Limb (tissue), 2 donors: ENCODE measurements at regions not wholly inside any gene's neighbourhood (a gene's known extent, or its start where the extent isn't known, plus 50 kb on each side); places are given as distances from the start of the nearest gene placed in this dataset.
"Not testable (repeated sequence)": the region's sequence is repeated elsewhere in the genome, so short reads cannot be mapped to it uniquely, and the experiment has no call there.

ENCODE experiments used
- DNase-seq, 2 donors: peaks; one replicate each; pipeline ENCODE4 v3.0.0-alpha.2; 2016; ENCODE audit errors: extremely low spot score in 2 of 2

DNA sequence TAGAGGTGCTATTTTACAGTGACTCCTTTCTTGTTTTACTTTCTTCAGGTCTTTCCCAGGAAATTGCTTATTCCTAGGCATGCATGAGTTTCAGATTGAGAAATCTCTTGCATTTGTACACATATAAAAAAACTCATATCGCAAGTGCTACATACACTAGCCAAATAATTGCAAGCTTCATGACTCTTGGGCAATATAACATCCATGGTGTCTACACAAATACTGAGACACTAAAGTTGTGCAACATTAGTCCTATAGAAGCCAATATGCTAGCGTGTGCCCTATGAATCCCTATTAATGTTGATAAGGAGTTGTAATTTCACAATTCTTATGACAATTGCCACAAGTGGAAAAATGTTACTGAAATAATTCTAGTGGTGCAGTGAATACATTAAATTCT is 591.0 kb downstream of the ADGRL2 start:
- no peak for DNase-seq

DNA sequence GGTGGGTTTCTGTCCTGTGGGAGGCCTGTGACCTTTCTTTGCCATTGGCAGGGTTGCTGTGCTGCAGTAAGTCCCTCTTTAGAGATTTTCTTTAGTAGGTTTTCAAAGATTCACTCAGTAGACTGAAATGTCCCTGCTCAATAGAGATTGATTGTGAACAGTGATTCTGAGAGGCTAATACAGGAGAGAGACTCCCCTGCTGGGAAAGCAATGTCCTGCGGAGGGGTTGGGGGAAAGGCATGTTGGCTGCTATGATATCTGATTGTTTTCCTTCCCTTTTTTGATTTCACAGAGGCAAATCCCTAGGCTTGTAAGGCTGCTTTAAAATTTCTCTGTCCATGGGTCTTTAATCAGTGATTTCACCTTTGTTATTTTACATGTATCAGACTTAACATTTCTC is 589.9 kb downstream of the ADGRL2 start:
- DNase-seq = no peak

- peak in 1 of 2 donors; percentile 30 for DNase-seq
Observed at GRCh38 chr1:82388679-82389078, 587.9 kb downstream of the ADGRL2 start.

DNA sequence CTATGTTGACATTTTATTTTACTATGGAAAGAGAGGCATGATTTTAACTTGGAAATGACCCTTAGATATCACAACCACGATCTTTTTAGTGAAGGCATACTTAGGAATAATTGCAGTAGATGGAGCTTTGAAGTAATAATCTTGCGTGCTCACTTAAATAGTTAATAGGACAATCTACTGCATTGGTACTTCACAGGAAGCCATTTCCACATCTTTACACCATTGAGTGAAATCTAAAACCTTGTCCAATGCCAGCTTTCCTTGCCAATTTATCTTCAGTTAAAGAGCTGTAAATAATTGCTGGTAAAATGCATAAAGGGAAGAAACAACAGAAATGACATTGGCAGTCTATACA is 586.3 kb downstream of the ADGRL2 start:
- DNase-seq = no peak

GRCh38 chr1:82386365-82387011 is 585.8 kb downstream of the ADGRL2 start:
- no peak for DNase-seq

GRCh38 chr1:82384776-82385175 is 584.0 kb downstream of the ADGRL2 start:
- no peak for DNase-seq

DNA sequence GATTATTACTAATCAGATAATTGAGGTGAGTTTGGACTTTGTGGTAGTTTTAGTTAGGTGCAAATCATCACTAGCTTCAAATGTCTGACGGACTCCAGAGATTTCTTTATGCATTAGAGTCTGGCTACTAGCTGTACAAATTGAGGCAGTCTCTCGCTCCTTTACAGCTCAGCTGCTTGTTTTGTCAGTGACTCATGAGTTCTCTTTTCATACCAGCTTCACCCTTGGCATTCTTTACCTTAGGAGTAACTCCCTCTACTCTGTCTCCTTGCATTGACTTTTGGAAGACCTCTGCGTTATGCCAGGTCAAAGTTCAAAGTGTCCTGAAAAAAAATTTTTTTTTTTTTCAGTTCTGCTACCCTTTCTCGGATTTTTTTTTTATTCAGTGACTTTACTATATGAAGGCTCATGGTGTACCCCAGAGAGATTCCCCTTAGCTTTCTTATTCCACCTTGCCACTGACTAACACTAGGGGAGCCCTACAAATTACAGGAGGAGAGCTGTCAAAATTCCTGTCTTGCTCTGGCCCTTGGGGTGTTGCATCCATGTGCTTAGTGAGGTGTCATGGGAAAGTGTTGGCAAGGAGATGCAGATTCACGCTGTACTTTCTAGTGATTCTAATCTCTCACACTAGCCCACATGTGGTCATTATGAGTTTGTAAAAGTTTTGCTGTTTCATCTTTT is 576.6 kb downstream of the ADGRL2 start:
- DNase-seq = no peak

DNA sequence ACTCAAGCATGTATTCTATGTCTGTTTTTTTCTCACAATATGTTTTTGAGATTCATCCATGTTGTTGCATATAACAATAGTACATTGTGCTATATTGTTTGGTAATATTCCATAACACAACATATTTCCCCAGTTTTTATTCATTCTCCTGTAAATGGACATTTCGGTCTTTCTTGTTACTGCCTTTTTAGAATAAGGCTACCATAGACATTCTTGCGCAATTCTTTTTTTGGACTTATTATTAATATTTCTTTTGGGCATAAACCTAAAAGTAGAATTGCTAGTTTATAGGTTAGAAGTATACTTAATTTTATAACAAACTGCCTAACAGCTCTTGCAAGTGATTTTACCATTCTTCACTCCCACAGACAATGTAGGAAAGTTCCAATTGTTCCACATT is 573.0 kb downstream of the ADGRL2 start:
- no peak for DNase-seq

DNA sequence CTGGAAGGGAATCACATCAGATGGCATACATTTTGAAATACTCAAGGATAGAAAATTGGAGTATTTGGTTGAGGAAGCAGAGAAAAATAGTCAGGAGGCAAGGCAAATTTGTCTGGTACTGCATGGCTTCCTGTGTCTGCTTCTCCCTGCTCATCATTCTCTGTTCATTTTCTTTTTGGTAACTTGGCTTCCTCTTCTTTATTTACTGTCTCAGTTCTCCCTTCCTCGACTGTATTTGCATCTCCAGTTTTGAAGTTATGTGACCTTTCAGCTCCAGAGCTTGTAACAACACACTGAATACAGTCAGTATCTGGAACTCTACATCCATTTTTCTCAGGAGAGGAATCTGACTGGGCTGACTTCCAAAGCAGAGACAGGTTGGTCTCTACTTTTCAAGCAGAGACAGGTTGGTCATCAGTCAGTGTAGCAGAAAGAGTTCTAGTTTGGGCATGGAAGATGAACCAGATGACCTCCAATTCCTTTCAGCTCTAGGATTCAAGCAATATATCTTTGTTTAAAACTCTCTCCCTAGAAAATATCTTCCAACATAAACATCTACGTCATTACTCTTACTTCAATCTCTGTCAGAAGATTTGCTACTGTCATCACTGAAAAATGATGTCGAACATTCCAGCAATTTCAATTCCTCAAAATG is 571.2 kb downstream of the ADGRL2 start:
- DNase-seq = no peak

DNA sequence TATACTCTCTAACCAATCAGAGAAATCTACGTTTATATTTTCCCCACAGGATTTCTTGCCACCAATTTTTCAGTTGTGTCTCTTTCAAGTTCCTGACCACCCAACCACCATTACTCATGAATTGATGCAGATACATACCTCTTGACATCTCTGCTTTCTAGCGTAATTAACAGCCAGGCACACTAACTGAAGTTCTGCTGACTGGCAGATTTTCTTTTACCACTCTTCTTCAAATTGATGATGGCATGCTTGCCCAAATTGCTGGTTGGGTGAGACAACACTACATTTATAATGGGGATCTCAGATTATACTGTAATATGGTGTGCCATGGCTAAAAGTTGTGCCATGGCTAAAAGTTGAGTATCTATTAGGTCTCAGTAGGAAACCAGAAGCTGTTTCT is 566.7 kb downstream of the ADGRL2 start:
- DNase-seq = no peak

DNA sequence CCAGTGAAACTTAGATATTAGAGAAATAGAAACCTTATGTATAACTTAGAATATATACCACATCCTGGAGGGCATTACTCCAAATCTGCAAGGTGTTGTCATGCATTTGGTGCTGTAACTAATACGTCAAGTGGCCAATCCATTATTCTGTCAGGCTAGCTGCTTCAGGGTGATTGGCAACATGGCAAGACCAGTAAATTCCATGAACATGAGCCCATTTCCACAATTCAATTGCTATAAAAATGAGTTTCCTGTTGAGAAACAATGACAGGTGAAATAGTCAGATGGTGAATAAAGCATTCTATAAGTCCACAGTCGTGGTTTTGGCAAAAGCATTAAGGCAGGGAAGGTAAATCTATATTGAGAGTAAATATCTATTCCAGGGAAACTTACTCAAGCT is 566.0 kb downstream of the ADGRL2 start:
- DNase-seq = no peak

- DNase-seq = not testable (repeated sequence)
Observed at GRCh38 chr1:82359541-82359940, 558.8 kb downstream of the ADGRL2 start.

DNA sequence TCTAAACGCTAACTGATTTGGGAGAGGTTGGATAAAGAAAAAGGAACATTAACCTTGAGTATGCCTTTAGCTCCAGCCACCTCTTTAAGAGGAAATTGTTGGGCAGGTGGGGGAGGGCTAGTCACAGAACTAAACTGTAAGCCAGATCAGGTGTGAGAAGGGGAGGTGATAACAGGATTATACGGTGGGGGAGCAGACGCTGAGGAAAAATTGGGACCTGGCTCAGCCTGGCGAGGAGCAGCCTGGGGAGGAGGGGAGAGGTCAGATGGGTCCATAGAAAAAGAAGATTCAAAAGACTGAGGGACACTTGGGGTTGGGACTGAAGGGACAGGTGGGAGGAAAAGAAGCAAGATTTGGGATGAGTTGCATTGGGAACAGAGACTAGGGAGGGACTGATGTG is 558.0 kb downstream of the ADGRL2 start:
- DNase-seq = not testable (repeated sequence)

DNA sequence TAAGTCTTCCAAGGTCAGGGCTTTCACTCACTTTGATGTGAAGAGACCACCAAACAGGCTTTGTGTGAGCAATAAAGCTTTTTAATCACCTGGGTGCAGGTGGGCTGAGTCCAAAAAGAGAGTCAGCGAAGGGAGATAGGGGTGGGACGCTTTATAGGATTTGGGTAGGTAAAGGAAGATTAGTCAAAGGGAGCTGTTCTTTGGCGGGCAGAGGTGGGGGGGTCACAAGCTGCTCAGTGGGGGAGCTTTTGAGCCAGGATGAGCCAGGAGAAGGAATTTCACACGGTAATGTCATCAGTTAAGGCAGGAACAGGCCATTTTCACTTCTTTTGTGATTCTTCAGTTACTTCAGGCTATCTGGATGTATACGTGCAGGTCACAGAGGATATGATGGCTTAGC is 553.8 kb downstream of the ADGRL2 start:
- DNase-seq = not testable (repeated sequence)

DNA sequence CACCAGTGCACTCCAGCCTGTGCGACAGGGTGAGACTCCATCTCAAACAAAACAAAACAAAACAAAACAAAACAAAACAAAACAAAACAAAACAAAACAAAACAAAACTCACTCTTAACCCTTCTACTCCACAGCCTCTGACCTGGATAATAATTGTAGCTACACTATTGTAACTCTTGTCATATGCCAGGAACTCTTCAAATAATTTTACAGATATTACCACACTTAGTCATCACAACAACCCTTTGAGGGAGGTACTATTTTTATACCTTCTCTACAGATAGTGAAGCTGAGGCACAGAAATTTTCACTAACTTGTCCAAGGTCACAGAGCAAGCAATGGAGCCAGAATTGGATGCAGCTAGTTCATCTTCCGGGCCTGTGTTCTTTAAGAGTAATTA is 547.8 kb downstream of the ADGRL2 start:
- no peak for DNase-seq

DNA sequence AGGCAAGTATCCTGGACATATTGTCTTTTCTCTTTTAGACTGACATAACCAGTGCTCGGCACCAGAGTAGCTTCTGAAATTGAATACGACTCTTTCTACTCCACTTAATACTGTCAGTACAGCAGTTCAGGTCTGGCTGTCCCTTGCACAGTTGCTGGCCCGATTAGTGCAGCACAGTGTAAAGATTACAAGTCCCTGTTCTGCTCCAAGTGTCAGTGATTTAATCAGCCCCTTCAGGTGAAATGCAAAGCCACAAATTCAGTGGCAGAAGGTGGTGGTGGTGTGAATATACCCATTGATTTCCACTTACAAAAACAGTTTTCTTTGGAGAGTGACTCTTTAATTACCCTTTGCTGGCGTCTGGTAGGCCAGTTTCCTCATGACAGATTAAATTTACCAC is 545.4 kb downstream of the ADGRL2 start:
- DNase-seq = no peak

DNA sequence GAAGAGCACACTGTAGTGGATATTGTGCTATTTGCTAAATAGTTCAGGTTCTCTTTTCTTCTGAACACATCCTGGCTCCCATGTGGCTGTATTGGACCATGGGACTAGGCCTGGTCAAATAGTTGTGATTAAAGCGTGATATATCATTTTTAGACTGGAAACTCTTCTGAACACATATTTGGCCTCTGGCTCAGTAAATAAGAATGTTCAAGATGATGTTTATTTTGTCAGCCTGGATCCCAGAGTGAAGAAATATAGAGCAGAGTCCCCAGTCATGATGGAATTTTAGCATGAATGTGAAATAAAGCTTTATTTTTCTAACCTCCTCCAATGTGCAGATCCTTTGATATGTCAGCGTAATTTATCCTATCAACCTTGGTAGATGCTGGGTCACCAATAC is 542.6 kb downstream of the ADGRL2 start:
- DNase-seq = no peak

DNA sequence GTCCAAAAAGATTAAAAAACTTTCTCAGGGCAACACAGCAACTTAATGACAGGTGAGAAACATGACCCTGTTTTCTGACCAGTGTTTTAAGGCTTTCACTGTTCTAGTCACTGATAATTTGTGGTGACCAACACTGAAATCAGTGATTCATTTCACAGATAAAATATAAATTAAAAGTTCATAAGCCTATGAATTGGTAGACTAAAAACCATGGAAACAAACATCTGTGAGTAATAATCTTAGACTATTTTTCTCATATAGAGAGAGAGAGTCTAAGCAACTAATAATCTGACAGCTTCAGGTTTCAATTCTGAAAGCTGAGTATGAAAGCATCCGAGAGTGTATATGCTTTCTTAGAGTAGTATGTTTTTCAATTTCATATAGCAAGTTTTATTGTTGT is 536.9 kb downstream of the ADGRL2 start:
- DNase-seq = no peak

DNA sequence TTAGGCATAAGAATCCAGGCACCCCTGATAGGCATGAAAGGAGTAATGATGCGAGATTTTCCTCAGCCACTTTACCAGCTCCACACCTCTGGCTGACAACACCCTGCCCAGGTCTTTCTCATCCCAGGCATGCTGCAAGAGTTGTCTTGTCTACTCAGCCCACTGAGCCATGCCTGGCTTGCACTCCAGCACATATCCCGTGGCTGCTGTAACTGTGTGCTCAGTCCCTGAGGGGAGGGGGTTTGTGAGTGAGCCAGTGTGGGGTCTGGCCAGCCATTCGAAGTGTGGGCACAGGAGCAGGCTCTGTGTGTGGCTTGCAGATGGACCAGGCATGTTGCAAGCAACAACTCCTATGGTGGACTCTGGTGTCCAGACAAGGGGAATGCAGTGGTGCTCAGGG is 529.6 kb downstream of the ADGRL2 start:
- no peak for DNase-seq

DNA sequence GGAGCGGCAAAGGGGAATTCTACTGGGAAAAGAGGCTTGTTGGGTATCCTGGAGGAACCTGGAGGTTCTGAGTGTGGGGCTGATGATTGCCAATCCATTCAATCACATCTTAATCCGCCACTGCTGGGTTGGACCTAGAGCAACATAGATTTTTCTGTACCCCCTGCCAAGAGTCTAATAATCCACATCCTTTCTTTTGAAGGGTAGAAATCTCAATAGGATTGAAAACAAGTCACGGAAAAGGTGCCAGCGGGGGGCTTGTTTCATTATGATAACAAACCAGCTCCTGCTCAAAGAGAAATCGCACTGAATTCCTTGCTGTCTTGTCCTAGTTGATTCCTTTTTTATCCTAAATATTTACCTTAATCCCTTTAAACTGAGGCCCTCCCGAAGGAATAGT is 528.5 kb downstream of the ADGRL2 start:
- no peak for DNase-seq

DNA sequence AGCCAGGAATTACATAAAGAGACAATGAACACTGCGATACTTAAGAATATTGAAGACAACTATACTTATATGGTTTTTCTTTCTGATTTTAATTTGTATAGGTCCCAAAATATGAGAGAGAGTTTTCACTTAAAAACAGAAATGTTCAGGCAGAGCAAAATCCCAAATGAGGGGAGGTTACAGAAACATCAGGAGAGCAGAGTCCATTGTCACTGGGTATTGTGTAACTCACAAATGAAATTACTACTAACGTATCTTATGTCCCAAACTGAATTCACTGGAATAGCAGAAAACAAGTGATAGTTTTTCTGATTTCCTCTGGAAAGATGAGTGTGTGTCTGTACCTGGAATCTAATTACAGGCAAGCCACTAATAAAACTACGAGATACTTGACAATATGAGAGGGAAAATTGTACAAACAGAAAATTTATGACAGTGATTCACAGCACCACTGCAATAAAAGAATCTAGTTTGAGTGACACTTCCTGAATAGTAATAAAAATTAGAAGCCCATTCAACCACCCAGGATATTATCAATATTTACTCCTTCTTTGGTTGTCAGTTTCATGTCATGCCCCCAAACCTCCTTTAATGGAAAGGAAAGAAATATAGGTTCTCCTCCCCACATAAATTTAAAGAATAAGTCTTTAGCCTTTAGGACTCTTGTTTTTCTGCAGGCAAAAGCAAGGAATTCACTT is 522.6 kb downstream of the ADGRL2 start:
- DNase-seq = no peak

DNA sequence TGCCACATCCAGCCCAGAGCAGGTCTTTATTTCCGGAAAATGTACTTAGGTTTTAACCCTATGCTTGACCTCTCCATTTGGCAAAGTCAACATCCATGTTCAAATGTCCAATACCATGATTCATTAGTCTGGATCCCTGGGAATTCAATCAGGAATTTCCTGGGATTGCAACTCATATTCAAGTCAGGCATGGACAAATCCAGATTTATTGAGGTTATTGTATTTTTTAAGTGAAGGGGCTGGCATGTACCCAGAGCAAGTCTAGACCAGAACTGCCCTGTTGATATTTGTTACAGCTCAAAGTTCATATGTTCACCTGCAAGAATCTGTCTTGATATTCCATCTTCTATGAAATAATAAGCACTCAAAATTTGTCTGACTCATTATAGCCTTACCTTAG is 521.1 kb downstream of the ADGRL2 start:
- no peak for DNase-seq
